NT2/D1 (cell line): ENCODE measurements at regions not wholly inside any gene's neighbourhood (a gene's known extent, or its start where the extent isn't known, plus 50 kb on each side); places are given as distances from the start of the nearest gene placed in this dataset.
A peak's percentile ranks its signal among the peaks of the same experiment; 100 is the strongest.

ENCODE experiments used
- DNase-seq: peaks from one replicate; pipeline ENCODE4 v3.0.0-alpha.2; 2011; ENCODE audit warnings: low read depth, low spot score
- H3K27me3 ChIP-seq: 2 replicates; pipeline ENCODE4 v1.6.0; 2011; ENCODE audit warnings: mild to moderate bottlenecking; ENCODE audit not compliant: insufficient read length, insufficient read depth
- H3K36me3 ChIP-seq: 2 replicates; pipeline ENCODE4 v1.6.1; 2011; ENCODE audit warnings: mild to moderate bottlenecking, low read length, mixed read lengths; ENCODE audit not compliant: insufficient read depth, insufficient read length
- H3K4me1 ChIP-seq: 2 replicates; pipeline ENCODE4 v1.5.1; 2011; ENCODE audit not compliant: insufficient read depth, insufficient read length
- H3K4me3 ChIP-seq: 2 replicates; pipeline ENCODE4 v1.5.1; 2011; ENCODE audit warnings: low read depth; ENCODE audit not compliant: insufficient read length
- H3K9ac ChIP-seq: 2 replicates; pipeline ENCODE4 v1.6.0; 2011; ENCODE audit warnings: low read depth; ENCODE audit not compliant: insufficient read length
- H3K9me3 ChIP-seq: 2 replicates; pipeline ENCODE4 v1.5.1; 2011; ENCODE audit warnings: mild to moderate bottlenecking, low read length; ENCODE audit not compliant: insufficient read depth
- SUZ12 ChIP-seq: IDR thresholded peaks from 2 replicates; pipeline ENCODE4 v1.6.1; 2011; ENCODE audit not compliant: insufficient read length, insufficient read depth; ENCODE audit errors: extremely low read depth
- YY1 ChIP-seq: IDR thresholded peaks from 2 replicates; pipeline ENCODE4 v1.6.1; 2011; ENCODE audit not compliant: insufficient read length, insufficient read depth
- ZNF274 ChIP-seq: IDR thresholded peaks from 2 replicates; pipeline ENCODE4 v1.6.1; 2011; ENCODE audit warnings: mild to moderate bottlenecking, low read depth, low read length

GRCh38 chr5:39720136-39720535 lies 295.4 kb upstream of the DAB2 start:
- no peaks in the 10 kb centered on the region for H3K4me1 ChIP-seq
- no peaks in the 10 kb centered on the region for H3K9me3 ChIP-seq
- DNase-seq: no peak
- no peak overlapping the region for H3K4me3 ChIP-seq
- H3K27me3 ChIP-seq: no peaks in the 10 kb centered on the region
- TF ChIP-seq YY1 (no peak), SUZ12 (no peak), ZNF274 (no peak)
- H3K9ac ChIP-seq: no peak overlapping the region
- H3K36me3 ChIP-seq: no peaks in the 10 kb centered on the region

- no peak overlapping the region for H3K9ac ChIP-seq
Observed at GRCh38 chr5:39717176-39717897, 292.6 kb upstream of the DAB2 start.

GRCh38 chr5:39716532-39717028 lies 291.8 kb upstream of the DAB2 start:
- TF ChIP-seq YY1: no peak
- TF ChIP-seq SUZ12: no peak
- TF ChIP-seq ZNF274: no peak
- H3K27me3 ChIP-seq: no peaks in the 10 kb centered on the region
- H3K4me3 ChIP-seq: no peak overlapping the region
- peak; percentile 42 for DNase-seq
- H3K36me3 ChIP-seq: no peaks in the 10 kb centered on the region
- H3K4me1 ChIP-seq: no peaks in the 10 kb centered on the region
- H3K9ac ChIP-seq: no peak overlapping the region
- H3K9me3 ChIP-seq: no peaks in the 10 kb centered on the region

More at GRCh38 chr5:39717176-39717897, 292.6 kb upstream of the DAB2 start:
- no peaks in the 10 kb centered on the region for H3K36me3 ChIP-seq
- no peak for DNase-seq
- TF ChIP-seq ZNF274: no peak
- H3K4me1 ChIP-seq: no peaks in the 10 kb centered on the region
- no peaks in the 10 kb centered on the region for H3K27me3 ChIP-seq
- no peak overlapping the region for H3K4me3 ChIP-seq
- no peaks in the 10 kb centered on the region for H3K9me3 ChIP-seq

- no peaks in the 10 kb centered on the region for H3K4me1 ChIP-seq
- no peaks in the 10 kb centered on the region for H3K27me3 ChIP-seq
- H3K4me3 ChIP-seq: no peak overlapping the region
- no peaks in the 10 kb centered on the region for H3K36me3 ChIP-seq
- no peak overlapping the region for H3K9ac ChIP-seq
- no peaks in the 10 kb centered on the region for H3K9me3 ChIP-seq
- TF ChIP-seq SUZ12 (no peak), YY1 (no peak), ZNF274 (no peak)
- DNase-seq: peak; percentile 20
Observed at GRCh38 chr5:39714036-39714698, 289.4 kb upstream of the DAB2 start.

- no peak for DNase-seq
- H3K4me1 ChIP-seq: no peaks in the 10 kb centered on the region
- no peaks in the 10 kb centered on the region for H3K27me3 ChIP-seq
- no peaks in the 10 kb centered on the region for H3K9me3 ChIP-seq
- H3K36me3 ChIP-seq: no peaks in the 10 kb centered on the region
- no peak overlapping the region for H3K4me3 ChIP-seq
- H3K9ac ChIP-seq: no peak overlapping the region
- TF ChIP-seq SUZ12 (no peak), YY1 (no peak), ZNF274 (no peak)
Observed at GRCh38 chr5:39713250-39713916, 288.6 kb upstream of the DAB2 start.

GRCh38 chr5:39712316-39713249 lies 287.8 kb upstream of the DAB2 start:
- Histone ChIP-seq H3K4me1 (no peaks in the 10 kb centered on the region), H3K9ac (no peak overlapping the region), H3K4me3 (no peak overlapping the region), H3K9me3 (no peaks in the 10 kb centered on the region), H3K27me3 (no peaks in the 10 kb centered on the region), H3K36me3 (no peaks in the 10 kb centered on the region)
- TF ChIP-seq YY1 (no peak), ZNF274 (no peak), SUZ12 (no peak)
- no peak for DNase-seq
